Keratinocyte (primary cell): ENCODE measurements at regions not wholly inside any gene's neighbourhood (a gene's known extent, or its start where the extent isn't known, plus 50 kb on each side); places are given as distances from the start of the nearest gene placed in this dataset.

Experiments
- EZH2 ChIP-seq: IDR thresholded peaks from one replicate; pipeline ENCODE4 v1.6.1; 2012; ENCODE audit warnings: inconsistent platforms, mild to moderate bottlenecking, low read length, moderate library complexity
- TF ChIP-seq, protein P1 (sequence below), 3 experiments: IDR thresholded peaks in 1 of 3; conservative IDR thresholded peaks in 1 of 3; optimal IDR thresholded peaks in 1 of 3; 2 replicates in 2 of 3; 3 replicates in 1 of 3; pipeline versions ENCODE3 to v1.5.1; 2011; ENCODE audit warnings: low read length in 3 of 3, mild to moderate bottlenecking in 3 of 3, moderate library complexity in 2 of 3, control low read depth in 1 of 3, inconsistent platforms in 1 of 3; ENCODE audit not compliant: insufficient read depth in 2 of 3; ENCODE audit errors: extremely low read depth in 1 of 3

DNA sequence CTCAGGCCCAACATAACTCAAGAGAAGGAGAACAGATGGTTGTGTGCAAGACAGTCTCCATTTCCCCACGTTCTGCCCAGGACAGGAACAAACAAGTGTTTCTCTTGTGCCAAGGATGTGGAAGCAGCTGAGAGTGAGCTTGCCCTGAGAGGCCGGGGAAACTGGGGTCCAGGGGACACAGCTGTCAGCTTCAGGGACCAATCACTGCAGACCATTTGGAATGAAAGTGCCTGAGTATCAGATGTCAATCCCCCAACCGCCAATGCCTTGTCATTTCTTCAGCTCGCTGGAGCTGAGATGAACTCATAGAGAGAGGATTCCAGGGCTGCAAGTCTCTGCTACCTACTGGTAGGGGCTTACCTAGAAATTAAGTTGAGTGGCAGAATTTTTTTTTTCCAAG is 71.9 kb upstream of the METAP2 start:
- TF ChIP-seq, protein P1, sequence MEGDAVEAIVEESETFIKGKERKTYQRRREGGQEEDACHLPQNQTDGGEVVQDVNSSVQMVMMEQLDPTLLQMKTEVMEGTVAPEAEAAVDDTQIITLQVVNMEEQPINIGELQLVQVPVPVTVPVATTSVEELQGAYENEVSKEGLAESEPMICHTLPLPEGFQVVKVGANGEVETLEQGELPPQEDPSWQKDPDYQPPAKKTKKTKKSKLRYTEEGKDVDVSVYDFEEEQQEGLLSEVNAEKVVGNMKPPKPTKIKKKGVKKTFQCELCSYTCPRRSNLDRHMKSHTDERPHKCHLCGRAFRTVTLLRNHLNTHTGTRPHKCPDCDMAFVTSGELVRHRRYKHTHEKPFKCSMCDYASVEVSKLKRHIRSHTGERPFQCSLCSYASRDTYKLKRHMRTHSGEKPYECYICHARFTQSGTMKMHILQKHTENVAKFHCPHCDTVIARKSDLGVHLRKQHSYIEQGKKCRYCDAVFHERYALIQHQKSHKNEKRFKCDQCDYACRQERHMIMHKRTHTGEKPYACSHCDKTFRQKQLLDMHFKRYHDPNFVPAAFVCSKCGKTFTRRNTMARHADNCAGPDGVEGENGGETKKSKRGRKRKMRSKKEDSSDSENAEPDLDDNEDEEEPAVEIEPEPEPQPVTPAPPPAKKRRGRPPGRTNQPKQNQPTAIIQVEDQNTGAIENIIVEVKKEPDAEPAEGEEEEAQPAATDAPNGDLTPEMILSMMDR (optimal IDR thresholded peaks at IDR 0.05 in 1 of 3, IDR thresholded peaks at IDR 0.05 in 1 of 3, conservative IDR thresholded peaks at IDR 0.05 in 1 of 3; ENCODE audit: extremely low read depth in 1 of 3, insufficient read depth in 2 of 3, low read length in 3 of 3): no peak
- TF ChIP-seq EZH2: no peak
